ENCODE measurements at regions not wholly inside any gene's neighbourhood (a gene's known extent, or its start where the extent isn't known, plus 50 kb on each side); places are given as distances from the start of the nearest gene placed in this dataset.

DNA sequence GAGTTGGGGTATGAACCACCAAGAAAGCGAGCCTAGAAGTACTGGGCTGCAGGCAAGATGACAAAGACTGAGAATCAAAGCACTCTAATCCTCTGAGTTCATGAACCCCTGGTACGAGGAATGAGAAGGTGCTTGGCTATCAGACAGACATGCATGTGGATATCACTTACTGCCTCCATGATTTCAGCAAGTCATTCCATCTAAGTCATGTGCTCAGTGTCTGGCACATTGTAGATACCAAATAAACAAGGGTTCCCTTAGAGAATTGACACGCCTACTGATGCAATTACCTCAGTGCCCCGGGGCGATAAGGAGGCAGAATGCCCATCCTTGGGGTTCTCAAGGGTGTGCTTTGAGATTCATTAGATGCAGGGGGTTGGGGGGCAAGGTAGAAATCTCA lies 125.6 kb upstream of the PKDCC start:
- no peak for DNase-seq (ENCODE audit: low read depth in 2 of 2, low spot score in 1 of 2)

DNA sequence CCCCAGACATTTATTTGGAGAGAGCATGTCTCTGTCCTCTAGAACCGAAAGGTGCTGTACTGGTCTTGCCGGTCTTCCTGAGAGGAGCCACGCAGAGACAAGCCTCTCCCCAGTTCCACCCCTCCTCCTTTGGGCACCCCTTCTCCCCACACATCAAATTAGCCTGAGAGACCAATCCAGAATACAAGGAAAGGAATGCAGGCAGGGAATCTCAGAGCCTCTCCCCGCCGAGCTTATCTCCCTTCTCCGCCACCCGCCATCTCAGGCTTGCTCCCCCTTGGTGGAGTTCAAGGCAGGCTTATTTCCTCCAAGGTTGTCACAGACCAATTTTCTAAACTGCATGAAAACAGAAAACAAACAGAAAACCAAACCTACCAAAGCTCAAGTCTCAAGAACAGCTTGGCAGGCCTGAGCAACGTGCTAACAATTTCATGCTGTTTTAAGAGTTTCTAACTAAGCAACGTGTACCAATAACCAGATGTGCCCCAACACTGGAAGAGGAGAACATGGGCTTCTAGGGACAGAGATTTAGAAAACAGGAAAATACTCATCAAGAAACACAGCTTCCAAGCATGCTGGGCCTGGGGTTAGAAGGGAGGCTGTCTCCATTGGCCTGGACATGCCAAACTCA lies 124.5 kb upstream of the PKDCC start:
- no peak for DNase-seq (ENCODE audit: low read depth in 2 of 2, low spot score in 1 of 2)

DNA sequence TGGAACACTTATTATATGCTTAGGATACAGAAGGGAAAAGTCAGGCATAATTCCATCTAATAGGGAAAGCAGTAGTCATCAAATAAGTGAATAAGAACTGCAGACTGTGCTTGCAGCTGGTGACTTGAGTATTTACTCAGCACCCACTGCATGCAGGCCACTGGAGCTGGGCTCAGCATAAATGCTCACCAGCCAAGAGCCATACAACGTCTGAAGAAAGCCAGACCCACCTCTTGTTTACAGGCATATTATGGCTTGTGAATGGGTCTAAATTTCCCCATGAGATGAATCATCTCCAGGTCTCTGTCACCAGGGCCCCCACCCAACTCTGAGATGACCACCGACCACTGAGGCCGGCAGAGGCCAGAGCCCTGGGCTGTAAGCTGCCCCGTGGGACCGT lies 123.8 kb upstream of the PKDCC start:
- DNase-seq (ENCODE audit: low read depth in 2 of 2, low spot score in 1 of 2), result no peak

- DNase-seq (ENCODE audit: low read depth in 2 of 2, low spot score in 1 of 2), result no peak
These were observed 123.0 kb upstream of the PKDCC start for GRCh38 chr2:41924709-41925408.

- no peak for DNase-seq (ENCODE audit: low read depth in 2 of 2, low spot score in 1 of 2)
These were observed 122.1 kb upstream of the PKDCC start for GRCh38 chr2:41925712-41926111.

DNA sequence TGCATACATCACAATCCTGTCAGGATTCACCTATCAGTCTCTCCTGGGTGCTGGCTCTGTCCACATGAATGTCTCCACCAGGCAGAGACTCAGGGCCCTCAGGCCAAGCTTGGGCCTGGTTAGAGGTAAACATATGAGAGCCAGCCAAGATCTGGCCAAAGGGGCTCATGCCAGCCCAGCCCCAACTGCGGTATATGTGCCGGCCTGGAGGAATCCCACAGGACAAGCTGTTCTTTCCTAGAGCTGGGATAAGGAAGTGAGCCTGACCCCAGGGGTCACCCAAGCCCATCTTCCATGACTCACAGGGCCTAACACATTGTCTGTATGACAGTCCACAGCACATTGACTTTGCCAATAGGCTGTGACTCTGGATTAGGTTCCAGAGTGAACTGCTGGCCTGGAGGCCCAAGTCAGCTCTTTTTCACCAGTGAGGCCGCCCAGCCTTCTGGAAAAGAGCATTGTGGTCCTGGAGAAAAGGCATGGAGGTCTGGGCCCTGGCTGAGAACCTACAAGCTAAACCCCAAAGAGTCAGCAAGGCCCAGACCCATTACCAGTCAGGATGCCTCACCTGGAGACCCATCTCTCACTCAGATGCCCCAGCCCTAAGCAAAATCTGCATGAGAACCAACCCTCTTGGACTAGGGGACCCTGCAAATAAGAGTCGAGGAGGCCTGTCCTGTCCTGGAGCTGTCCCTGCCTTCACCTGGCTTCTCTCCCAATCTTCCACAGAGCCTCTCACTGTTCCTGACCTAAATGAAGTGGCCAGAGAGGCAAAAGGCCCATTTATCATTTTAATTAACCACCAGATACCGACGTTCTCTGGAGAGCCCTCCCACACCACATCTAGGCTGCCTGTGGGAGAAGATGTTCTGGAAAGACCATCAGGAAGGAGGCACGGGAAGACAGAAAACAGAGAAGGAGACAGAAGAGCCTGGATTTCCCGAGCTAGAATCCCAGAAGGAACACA lies 120.9 kb upstream of the PKDCC start:
- DNase-seq (ENCODE audit: low read depth in 2 of 2, low spot score in 1 of 2), result no peak

DNA sequence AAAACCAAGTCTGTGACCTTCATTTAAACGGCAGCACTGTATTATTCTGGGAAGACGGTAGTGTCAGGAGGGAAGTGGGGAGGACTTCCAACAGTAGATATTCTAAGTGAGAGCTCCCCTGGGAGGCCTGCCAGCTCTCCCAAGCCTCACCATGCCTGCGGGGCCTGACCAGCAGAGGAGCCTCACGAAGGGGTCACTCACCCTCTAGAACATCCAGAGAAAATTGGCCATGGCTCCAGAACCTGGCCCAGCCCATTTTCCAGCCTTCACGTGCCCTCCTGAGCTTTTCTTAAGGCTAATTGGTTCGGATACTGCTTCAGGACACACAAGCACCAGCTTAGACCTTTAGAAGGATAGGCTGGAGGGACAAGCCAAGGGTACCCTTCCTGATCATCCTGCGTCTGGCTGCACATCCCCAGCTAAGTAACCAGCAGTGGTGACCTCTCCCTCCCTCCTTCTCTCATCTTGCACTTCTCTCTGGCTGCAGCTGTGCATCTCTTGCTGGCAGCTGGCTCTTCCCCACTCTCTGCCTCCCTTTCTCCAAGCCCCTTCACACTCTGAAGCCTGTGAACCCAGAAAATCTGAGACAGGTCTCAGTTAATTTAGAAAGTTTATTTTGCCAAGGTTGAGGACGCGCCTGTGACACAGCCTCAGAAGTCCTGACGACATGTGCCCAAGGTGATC lies 120.1 kb upstream of the PKDCC start:
- no peak for DNase-seq (ENCODE audit: low read depth in 2 of 2, low spot score in 1 of 2)

- DNase-seq (ENCODE audit: low read depth in 2 of 2, low spot score in 1 of 2), result no peak
These were observed 119.3 kb upstream of the PKDCC start for GRCh38 chr2:41928526-41928925.

GRCh38 chr2:41930807-41931566 lies 116.8 kb upstream of the PKDCC start:
- no peak for DNase-seq (ENCODE audit: low read depth in 2 of 2, low spot score in 1 of 2)

- DNase-seq (ENCODE audit: low read depth in 2 of 2, low spot score in 1 of 2), result no peak
These were observed 115.4 kb upstream of the PKDCC start for GRCh38 chr2:41932241-41933045.

GRCh38 chr2:41933046-41933420 lies 114.8 kb upstream of the PKDCC start:
- no peak for DNase-seq (ENCODE audit: low read depth in 2 of 2, low spot score in 1 of 2)

DNA sequence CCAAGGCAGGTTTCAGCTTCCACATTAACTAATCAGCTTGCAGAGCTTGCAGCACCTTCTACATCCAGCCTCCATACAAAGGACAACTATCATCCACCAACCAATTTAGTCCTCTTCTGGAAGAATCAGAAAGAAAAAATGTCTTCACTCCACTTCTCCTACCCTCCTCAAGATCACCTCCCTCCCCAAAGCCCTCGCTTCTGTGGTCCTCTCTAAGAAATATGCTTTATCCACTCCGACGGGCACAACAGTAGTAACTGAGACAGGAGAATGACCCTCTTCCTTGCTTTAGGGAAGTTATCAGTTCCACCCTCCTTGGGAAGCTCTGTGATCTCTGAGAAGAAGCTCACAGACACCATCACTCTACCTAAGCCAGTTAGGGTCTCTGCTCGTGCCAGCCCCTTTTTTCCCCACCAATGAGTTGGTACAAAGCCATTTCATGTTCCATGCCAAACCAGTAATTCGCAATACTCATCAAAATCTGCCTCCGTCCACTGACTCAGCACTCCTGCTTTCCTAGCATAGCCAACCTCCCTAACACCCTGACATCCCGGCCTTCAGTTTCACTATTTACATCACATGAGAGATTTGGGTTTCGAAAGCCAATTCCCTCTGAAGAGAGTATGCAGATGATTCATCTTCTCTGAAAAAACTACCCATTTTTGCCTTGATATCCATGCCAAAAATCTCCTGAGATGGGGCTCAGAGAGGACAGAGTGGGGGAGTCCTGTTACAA lies 114.1 kb upstream of the PKDCC start:
- DNase-seq (ENCODE audit: low read depth in 2 of 2, low spot score in 1 of 2), result no peak

GRCh38 chr2:41934329-41934958 lies 113.4 kb upstream of the PKDCC start:
- no peak for DNase-seq (ENCODE audit: low read depth in 2 of 2, low spot score in 1 of 2)

- no peak for DNase-seq (ENCODE audit: low read depth in 2 of 2, low spot score in 1 of 2)
These were observed 112.8 kb upstream of the PKDCC start for GRCh38 chr2:41935002-41935401.

DNA sequence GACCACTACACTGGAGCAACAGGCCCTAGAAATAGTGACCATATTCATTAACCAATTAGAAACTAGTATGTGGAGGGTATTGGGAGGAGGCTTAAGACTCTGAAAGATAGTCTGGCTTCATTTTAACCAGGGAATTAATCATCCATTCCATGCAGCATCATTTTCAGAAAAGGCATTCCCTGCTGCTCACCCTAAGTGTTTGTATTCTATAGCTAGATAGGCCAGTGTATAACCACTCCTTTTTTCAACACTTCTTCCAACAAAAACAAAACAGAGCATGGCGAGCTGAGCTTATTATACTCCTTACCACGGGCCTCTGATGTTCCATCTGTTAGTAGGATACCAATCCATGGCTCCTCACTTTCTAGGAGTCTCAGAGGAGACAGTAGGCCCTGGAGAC lies 112.0 kb upstream of the PKDCC start:
- no peak for DNase-seq (ENCODE audit: low read depth in 2 of 2, low spot score in 1 of 2)

DNA sequence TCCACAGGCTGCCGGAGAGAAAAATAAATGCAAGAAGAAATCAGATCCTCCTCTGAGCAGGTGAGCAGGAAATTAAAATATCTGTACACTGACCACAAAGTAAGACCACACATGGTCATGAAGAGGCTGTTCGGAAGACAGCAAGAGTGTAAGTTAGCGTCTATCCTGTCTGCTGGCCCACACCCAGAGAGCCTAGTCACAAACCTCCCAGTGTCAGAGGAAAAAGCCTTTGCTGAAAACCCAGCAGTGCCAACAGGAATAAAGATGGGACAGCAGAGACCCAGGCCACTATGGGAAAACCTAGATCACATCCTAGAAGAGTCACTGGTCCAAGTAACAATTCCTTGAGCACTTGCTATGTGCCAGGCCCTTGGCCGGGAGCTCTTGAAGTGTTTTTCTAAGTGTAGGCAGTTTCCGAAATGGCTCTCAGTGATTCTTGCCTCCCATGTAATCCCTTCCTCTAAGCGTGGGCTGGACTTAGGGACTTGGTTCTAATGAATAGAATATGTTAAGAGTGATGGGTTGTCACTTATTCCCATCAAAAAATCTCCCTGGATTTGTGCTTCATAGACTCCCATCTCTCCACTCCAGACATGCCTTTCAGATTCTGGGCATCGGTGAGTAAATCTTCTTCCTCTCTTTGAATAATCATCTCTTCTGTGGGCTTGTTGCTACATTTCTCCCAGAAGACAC lies 110.9 kb upstream of the PKDCC start:
- DNase-seq (ENCODE audit: low read depth in 2 of 2, low spot score in 1 of 2), result no peak

DNA sequence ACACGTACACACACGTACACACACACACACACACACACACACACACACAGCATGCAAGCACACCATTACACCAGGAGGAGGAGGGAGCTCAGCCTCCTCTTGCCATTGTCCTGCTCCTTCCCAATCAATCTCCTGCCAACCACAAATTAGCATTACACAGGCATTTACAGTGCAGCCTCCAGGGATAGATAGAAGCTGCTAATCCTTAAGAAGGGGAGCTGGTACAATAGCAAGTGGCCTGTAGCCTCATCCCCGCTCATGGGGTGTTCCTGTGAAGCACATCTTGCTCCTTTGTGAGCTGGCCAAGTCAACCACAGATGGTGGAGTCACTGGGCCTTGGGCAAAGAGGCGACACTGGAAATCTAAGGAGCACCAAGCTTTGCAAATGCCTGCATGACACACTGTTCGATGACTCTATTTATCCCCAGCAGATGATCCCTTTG lies 110.3 kb upstream of the PKDCC start:
- DNase-seq (ENCODE audit: low read depth in 2 of 2, low spot score in 1 of 2), result no peak

All from stimulated activated CD8-positive, alpha-beta memory T cell treated with anti-CD3 and anti-CD28 coated beads, Interleukin-4, amount 100 ng/mL, for 1 hour (primary cell).